Adrenal gland (tissue), 5 donors: ENCODE measurements at regions not wholly inside any gene's neighbourhood (a gene's known extent, or its start where the extent isn't known, plus 50 kb on each side); places are given as distances from the start of the nearest gene placed in this dataset.

ENCODE experiments used
- POLR2A ChIP-seq, 2 donors: fragments of 450-650 bp; IDR thresholded peaks; one replicate each; pipeline ENCODE4 v1.6.1; 2017; ENCODE audit warnings: antibody characterized with exemption in 2 of 2, mild to moderate bottlenecking in 2 of 2, moderate library complexity in 1 of 2
- TF ChIP-seq, protein P1 (sequence below), 6 experiments: fragments of 450-650 bp in 4 of 6; fragments of 200-600 bp in 2 of 6; sonication (generic) in 1 of 6; IDR thresholded peaks; 1 replicate in 5 of 6; 2 replicates in 1 of 6; pipeline versions ENCODE4 v1.5.1 to v1.8.0; 2016 to 2021; ENCODE audit warnings: antibody characterized with exemption in 6 of 6, mild to moderate bottlenecking in 2 of 6, moderate library complexity in 1 of 6
- donor health status: DM: no; HTN: no; CAD: no.

DNA sequence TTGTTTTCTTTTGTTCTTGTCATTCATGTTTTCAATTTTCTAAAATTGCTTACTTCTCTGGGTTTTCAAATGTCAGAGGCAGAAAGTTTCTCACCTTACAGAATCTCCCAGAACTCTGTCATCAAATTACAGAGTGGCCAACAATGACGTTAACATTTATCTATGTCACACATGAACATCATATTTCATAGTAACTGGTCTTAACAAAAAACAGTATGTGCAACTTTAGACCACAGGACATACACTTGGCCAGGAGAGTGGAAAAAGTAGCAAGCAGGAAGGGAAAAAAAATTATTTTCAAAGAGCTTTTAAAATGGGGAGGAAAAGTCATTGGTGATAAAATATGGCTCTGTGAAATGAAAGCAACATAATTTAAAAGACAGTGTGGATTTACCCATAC lies 426.5 kb downstream of the MED13L start:
- TF ChIP-seq, protein P1, sequence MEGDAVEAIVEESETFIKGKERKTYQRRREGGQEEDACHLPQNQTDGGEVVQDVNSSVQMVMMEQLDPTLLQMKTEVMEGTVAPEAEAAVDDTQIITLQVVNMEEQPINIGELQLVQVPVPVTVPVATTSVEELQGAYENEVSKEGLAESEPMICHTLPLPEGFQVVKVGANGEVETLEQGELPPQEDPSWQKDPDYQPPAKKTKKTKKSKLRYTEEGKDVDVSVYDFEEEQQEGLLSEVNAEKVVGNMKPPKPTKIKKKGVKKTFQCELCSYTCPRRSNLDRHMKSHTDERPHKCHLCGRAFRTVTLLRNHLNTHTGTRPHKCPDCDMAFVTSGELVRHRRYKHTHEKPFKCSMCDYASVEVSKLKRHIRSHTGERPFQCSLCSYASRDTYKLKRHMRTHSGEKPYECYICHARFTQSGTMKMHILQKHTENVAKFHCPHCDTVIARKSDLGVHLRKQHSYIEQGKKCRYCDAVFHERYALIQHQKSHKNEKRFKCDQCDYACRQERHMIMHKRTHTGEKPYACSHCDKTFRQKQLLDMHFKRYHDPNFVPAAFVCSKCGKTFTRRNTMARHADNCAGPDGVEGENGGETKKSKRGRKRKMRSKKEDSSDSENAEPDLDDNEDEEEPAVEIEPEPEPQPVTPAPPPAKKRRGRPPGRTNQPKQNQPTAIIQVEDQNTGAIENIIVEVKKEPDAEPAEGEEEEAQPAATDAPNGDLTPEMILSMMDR (IDR thresholded peaks at IDR 0.05), result no peak
- no peak for TF ChIP-seq POLR2A (IDR thresholded peaks at IDR 0.05)
